ENCODE measurements at regions not wholly inside any gene's neighbourhood (a gene's known extent, or its start where the extent isn't known, plus 50 kb on each side); places are given as distances from the start of the nearest gene placed in this dataset.

GRCh38 chr5:118590806-118591205, 397.5 kb downstream of the DTWD2 start:
- Histone ChIP-seq H3K27ac (ENCODE audit: low read depth) (no peak overlapping the region), H3K9me2 (ENCODE audit: insufficient read depth) (peaks cover 13% of the 10 kb centered on the region; the same call in 1 of the 2 replicates), H3K36me3 (ENCODE audit: insufficient read depth) (no peaks in the 10 kb centered on the region), H3K4me3 (no peak overlapping the region), H3K4me1 (ENCODE audit: insufficient read depth) (no peaks in the 10 kb centered on the region), H2AFZ (no peak overlapping the region), H3K79me2 (replicated peaks; ENCODE audit: insufficient read depth) (no peaks in the 10 kb centered on the region), H4K20me1 (replicated peaks; ENCODE audit: insufficient read depth) (no peaks in the 10 kb centered on the region), H3K4me2 (no peak overlapping the region), H3K27me3 (ENCODE audit: insufficient read depth) (no peaks in the 10 kb centered on the region), H3F3A (replicated peaks; ENCODE audit: low read depth) (no peaks in the 10 kb centered on the region)
- no peaks in the 10 kb centered on the region for H3K36me3 Mint-ChIP-seq (ENCODE audit: low read depth)
- no peak for ATAC-seq
- DNase-seq (ENCODE audit: low spot score): no peak
- no peaks in the 10 kb centered on the region; the same call in 2 of the 3 replicates for H3K4me1 Mint-ChIP-seq
- peaks cover 2% of the 10 kb centered on the region for H3K27me3 Mint-ChIP-seq (ENCODE audit: insufficient read depth, low read depth, poor library complexity)
- no peaks in the 10 kb centered on the region for H3K9me3 Mint-ChIP-seq
- TF ChIP-seq, protein P1, sequence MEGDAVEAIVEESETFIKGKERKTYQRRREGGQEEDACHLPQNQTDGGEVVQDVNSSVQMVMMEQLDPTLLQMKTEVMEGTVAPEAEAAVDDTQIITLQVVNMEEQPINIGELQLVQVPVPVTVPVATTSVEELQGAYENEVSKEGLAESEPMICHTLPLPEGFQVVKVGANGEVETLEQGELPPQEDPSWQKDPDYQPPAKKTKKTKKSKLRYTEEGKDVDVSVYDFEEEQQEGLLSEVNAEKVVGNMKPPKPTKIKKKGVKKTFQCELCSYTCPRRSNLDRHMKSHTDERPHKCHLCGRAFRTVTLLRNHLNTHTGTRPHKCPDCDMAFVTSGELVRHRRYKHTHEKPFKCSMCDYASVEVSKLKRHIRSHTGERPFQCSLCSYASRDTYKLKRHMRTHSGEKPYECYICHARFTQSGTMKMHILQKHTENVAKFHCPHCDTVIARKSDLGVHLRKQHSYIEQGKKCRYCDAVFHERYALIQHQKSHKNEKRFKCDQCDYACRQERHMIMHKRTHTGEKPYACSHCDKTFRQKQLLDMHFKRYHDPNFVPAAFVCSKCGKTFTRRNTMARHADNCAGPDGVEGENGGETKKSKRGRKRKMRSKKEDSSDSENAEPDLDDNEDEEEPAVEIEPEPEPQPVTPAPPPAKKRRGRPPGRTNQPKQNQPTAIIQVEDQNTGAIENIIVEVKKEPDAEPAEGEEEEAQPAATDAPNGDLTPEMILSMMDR (conservative IDR thresholded peaks at IDR 0.05; ENCODE audit: low read depth in 2 of 2): no peak
- TF ChIP-seq EZH2phosphoT487 (IDR thresholded peaks at IDR 0.05; ENCODE audit: unreplicated experiment) (no peak), CREB1 (CRISPR knock-in tag; IDR thresholded peaks at IDR 0.05; ENCODE audit: low read depth) (no peak), ZNF114 (CRISPR knock-in tag; IDR thresholded peaks at IDR 0.05) (no peak), EZH2 (IDR thresholded peaks at IDR 0.05; ENCODE audit: low read depth, unreplicated experiment) (no peak), NANOG (IDR thresholded peaks at IDR 0.05; ENCODE audit: borderline replicate concordance) (no peak), JUNB (IDR thresholded peaks at IDR 0.05; ENCODE audit: unreplicated experiment) (no peak), POLR2AphosphoS5 (IDR thresholded peaks at IDR 0.05; ENCODE audit: low read depth) (no peak), ZNF331 (CRISPR knock-in tag; IDR thresholded peaks at IDR 0.05; ENCODE audit: low read depth) (no peak), STAT1 (IDR thresholded peaks at IDR 0.05; ENCODE audit: unreplicated experiment) (no peak)
- TF ChIP-seq, protein P2, sequence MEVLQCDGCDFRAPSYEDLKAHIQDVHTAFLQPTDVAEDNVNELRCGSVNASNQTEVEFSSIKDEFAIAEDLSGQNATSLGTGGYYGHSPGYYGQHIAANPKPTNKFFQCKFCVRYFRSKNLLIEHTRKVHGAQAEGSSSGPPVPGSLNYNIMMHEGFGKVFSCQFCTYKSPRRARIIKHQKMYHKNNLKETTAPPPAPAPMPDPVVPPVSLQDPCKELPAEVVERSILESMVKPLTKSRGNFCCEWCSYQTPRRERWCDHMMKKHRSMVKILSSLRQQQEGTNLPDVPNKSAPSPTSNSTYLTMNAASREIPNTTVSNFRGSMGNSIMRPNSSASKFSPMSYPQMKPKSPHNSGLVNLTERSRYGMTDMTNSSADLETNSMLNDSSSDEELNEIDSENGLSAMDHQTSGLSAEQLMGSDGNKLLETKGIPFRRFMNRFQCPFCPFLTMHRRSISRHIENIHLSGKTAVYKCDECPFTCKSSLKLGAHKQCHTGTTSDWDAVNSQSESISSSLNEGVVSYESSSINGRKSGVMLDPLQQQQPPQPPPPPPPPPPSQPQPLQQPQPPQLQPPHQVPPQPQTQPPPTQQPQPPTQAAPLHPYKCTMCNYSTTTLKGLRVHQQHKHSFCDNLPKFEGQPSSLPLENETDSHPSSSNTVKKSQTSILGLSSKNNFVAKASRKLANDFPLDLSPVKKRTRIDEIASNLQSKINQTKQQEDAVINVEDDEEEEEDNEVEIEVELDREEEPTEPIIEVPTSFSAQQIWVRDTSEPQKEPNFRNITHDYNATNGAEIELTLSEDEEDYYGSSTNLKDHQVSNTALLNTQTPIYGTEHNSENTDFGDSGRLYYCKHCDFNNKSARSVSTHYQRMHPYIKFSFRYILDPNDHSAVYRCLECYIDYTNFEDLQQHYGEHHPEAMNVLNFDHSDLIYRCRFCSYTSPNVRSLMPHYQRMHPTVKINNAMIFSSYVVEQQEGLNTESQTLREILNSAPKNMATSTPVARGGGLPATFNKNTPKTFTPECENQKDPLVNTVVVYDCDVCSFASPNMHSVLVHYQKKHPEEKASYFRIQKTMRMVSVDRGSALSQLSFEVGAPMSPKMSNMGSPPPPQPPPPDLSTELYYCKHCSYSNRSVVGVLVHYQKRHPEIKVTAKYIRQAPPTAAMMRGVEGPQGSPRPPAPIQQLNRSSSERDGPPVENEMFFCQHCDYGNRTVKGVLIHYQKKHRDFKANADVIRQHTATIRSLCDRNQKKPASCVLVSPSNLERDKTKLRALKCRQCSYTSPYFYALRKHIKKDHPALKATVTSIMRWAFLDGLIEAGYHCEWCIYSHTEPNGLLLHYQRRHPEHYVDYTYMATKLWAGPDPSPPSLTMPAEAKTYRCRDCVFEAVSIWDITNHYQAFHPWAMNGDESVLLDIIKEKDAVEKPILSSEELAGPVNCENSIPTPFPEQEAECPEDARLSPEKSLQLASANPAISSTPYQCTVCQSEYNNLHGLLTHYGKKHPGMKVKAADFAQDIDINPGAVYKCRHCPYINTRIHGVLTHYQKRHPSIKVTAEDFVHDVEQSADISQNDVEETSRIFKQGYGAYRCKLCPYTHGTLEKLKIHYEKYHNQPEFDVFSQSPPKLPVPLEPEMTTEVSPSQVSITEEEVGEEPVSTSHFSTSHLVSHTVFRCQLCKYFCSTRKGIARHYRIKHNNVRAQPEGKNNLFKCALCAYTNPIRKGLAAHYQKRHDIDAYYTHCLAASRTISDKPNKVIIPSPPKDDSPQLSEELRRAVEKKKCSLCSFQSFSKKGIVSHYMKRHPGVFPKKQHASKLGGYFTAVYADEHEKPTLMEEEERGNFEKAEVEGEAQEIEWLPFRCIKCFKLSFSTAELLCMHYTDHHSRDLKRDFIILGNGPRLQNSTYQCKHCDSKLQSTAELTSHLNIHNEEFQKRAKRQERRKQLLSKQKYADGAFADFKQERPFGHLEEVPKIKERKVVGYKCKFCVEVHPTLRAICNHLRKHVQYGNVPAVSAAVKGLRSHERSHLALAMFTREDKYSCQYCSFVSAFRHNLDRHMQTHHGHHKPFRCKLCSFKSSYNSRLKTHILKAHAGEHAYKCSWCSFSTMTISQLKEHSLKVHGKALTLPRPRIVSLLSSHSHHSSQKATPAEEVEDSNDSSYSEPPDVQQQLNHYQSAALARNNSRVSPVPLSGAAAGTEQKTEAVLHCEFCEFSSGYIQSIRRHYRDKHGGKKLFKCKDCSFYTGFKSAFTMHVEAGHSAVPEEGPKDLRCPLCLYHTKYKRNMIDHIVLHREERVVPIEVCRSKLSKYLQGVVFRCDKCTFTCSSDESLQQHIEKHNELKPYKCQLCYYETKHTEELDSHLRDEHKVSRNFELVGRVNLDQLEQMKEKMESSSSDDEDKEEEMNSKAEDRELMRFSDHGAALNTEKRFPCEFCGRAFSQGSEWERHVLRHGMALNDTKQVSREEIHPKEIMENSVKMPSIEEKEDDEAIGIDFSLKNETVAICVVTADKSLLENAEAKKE (CRISPR knock-in tag; IDR thresholded peaks at IDR 0.05): no peak
- TF ChIP-seq, protein P3, sequence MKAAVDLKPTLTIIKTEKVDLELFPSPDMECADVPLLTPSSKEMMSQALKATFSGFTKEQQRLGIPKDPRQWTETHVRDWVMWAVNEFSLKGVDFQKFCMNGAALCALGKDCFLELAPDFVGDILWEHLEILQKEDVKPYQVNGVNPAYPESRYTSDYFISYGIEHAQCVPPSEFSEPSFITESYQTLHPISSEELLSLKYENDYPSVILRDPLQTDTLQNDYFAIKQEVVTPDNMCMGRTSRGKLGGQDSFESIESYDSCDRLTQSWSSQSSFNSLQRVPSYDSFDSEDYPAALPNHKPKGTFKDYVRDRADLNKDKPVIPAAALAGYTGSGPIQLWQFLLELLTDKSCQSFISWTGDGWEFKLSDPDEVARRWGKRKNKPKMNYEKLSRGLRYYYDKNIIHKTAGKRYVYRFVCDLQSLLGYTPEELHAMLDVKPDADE (IDR thresholded peaks at IDR 0.05): no peak
- TF ChIP-seq, protein P4, sequence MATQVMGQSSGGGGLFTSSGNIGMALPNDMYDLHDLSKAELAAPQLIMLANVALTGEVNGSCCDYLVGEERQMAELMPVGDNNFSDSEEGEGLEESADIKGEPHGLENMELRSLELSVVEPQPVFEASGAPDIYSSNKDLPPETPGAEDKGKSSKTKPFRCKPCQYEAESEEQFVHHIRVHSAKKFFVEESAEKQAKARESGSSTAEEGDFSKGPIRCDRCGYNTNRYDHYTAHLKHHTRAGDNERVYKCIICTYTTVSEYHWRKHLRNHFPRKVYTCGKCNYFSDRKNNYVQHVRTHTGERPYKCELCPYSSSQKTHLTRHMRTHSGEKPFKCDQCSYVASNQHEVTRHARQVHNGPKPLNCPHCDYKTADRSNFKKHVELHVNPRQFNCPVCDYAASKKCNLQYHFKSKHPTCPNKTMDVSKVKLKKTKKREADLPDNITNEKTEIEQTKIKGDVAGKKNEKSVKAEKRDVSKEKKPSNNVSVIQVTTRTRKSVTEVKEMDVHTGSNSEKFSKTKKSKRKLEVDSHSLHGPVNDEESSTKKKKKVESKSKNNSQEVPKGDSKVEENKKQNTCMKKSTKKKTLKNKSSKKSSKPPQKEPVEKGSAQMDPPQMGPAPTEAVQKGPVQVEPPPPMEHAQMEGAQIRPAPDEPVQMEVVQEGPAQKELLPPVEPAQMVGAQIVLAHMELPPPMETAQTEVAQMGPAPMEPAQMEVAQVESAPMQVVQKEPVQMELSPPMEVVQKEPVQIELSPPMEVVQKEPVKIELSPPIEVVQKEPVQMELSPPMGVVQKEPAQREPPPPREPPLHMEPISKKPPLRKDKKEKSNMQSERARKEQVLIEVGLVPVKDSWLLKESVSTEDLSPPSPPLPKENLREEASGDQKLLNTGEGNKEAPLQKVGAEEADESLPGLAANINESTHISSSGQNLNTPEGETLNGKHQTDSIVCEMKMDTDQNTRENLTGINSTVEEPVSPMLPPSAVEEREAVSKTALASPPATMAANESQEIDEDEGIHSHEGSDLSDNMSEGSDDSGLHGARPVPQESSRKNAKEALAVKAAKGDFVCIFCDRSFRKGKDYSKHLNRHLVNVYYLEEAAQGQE (IDR thresholded peaks at IDR 0.05; ENCODE audit: unreplicated experiment): no peak
- H3K4me3 Mint-ChIP-seq: no peak overlapping the region
- no peak overlapping the region for H3K27ac Mint-ChIP-seq

Measured in GM23338 (cell line).